SU-DHL-6 (cell line): ENCODE measurements at regions not wholly inside any gene's neighbourhood (a gene's known extent, or its start where the extent isn't known, plus 50 kb on each side); places are given as distances from the start of the nearest gene placed in this dataset.

ENCODE experiments used
- H2AFZ ChIP-seq: fragments of 200-600 bp; sonication (generic); 2 replicates; pipeline ENCODE4 v1.6.1; 2014; ENCODE audit warnings: low read depth, mild to moderate bottlenecking, moderate library complexity, mixed read lengths, antibody characterized with exemption, low read length; ENCODE audit not compliant: severe bottlenecking
- H3F3A ChIP-seq: fragments of 200-600 bp; shearing (Covaris generic); 2 replicates; pipeline ENCODE4 v1.6.0; 2016; ENCODE audit warnings: antibody characterized with exemption, mild to moderate bottlenecking; ENCODE audit not compliant: insufficient read depth
- H3K27ac ChIP-seq: fragments of 200-600 bp; sonication (generic); 2 replicates; pipeline ENCODE4 v1.5.1; 2016; ENCODE audit warnings: low read depth, mild to moderate bottlenecking, low read length, moderate library complexity, mixed read lengths
- H3K27me3 ChIP-seq: fragments of 200-600 bp; sonication (generic), shearing (Covaris generic); 2 replicates; pipeline ENCODE4 v1.6.0; 2014; ENCODE audit warnings: mild to moderate bottlenecking, low read length
- H3K36me3 ChIP-seq: fragments of 200-600 bp; sonication (generic); 2 replicates; pipeline ENCODE4 v1.6.1; 2014; ENCODE audit warnings: mild to moderate bottlenecking, low read length, mixed read lengths
- H3K4me2 ChIP-seq: fragments of 300-600, 200-600 bp; shearing (Covaris generic), sonication (generic); 2 replicates; pipeline ENCODE4 v1.6.0; 2014; ENCODE audit warnings: low read length, low read depth, mild to moderate bottlenecking; ENCODE audit not compliant: poor library complexity, severe bottlenecking
- H3K4me3 ChIP-seq: fragments of 200-600 bp; sonication (generic); 2 replicates; pipeline ENCODE4 v1.5.1; 2014; ENCODE audit warnings: antibody characterized with exemption, low read length, mild to moderate bottlenecking, mixed read lengths; ENCODE audit not compliant: insufficient read depth, poor library complexity, severe bottlenecking
- H3K79me2 ChIP-seq: fragments of 200-600 bp; sonication (generic); 2 replicates; pipeline ENCODE4 v1.6.1; 2014; ENCODE audit warnings: mild to moderate bottlenecking, low read length, moderate library complexity; ENCODE audit not compliant: insufficient read depth
- H3K9ac ChIP-seq: fragments of 200-600 bp; sonication (generic); 2 replicates; pipeline ENCODE4 v1.7.0; 2014; ENCODE audit warnings: mild to moderate bottlenecking, low read length
- H3K9me2 ChIP-seq: fragments of 200-600 bp; sonication (generic); replicated peaks from 2 replicates; pipeline ENCODE4 v1.6.1; 2014; ENCODE audit warnings: low read length; ENCODE audit not compliant: insufficient read depth
- H3K9me3 ChIP-seq: fragments of 200-600 bp; sonication (generic); 2 replicates; pipeline ENCODE4 v1.6.1; 2014; ENCODE audit warnings: low read length, mixed read lengths; ENCODE audit not compliant: insufficient read depth
- H4K20me1 ChIP-seq: fragments of 200-600 bp; sonication (generic); 2 replicates; pipeline ENCODE4 v1.6.1; 2014; ENCODE audit warnings: low read depth, mild to moderate bottlenecking, antibody characterized with exemption, low read length, moderate library complexity, mixed read lengths
- CTCF ChIP-seq: fragments of 200-600 bp; sonication (generic); IDR thresholded peaks from one replicate; pipeline ENCODE4 v1.5.1; 2017; ENCODE audit warnings: antibody characterized with exemption, mild to moderate bottlenecking, low read length, moderate library complexity; ENCODE audit not compliant: insufficient read depth, poor library complexity, severe bottlenecking
- EZH2phosphoT487 ChIP-seq: fragments of 200-600 bp; sonication (generic), shearing (Covaris generic); conservative IDR thresholded peaks from 2 replicates; pipeline ENCODE4 v1.6.1; 2018; ENCODE audit warnings: mild to moderate bottlenecking, antibody characterized with exemption, low read length, moderate library complexity, mixed read lengths

DNA sequence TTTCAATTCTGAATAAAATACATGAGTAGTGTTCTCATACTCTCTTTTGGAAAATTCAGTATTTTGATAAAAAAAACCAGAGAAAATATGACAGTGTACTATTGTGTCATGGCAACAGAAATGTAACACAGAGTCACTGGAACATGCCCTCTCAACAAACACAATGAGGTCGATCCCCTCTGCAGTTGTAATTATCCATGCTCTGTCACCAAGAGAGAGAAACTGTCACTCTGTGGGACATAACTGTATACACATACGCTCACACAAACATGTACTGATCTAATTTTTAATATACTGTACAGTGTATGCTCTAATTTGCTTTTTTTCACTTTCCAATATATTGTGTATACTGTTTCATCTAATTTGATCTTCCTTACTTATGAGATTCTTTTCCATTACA is 1136.8 kb upstream of the TENM3 start:
- H2AFZ ChIP-seq = no peak overlapping the region
- no peaks in the 10 kb centered on the region for H4K20me1 ChIP-seq
- no peaks in the 10 kb centered on the region for H3K9me3 ChIP-seq
- no peak overlapping the region for H3K9ac ChIP-seq
- no peak overlapping the region for H3K27ac ChIP-seq
- H3K4me2 ChIP-seq = no peak overlapping the region
- no peaks in the 10 kb centered on the region for H3K36me3 ChIP-seq
- no peaks in the 10 kb centered on the region for H3K9me2 ChIP-seq
- no peak overlapping the region for H3K4me3 ChIP-seq
- TF ChIP-seq EZH2phosphoT487 = no peak
- TF ChIP-seq CTCF = no peak
- no peaks in the 10 kb centered on the region for H3K27me3 ChIP-seq
- H3F3A ChIP-seq = no peaks in the 10 kb centered on the region
- no peaks in the 10 kb centered on the region for H3K79me2 ChIP-seq

- TF ChIP-seq EZH2phosphoT487 (no peak), CTCF (no peak)
- no peak overlapping the region for H3K27ac ChIP-seq
These were observed 1135.0 kb upstream of the TENM3 start for GRCh38 chr4:181108237-181108636.

GRCh38 chr4:181119186-181119585 is 1124.0 kb upstream of the TENM3 start:
- H3K9ac ChIP-seq = no peak overlapping the region
- no peaks in the 10 kb centered on the region for H3K27me3 ChIP-seq
- TF ChIP-seq CTCF (no peak), EZH2phosphoT487 (no peak)
- H4K20me1 ChIP-seq = no peaks in the 10 kb centered on the region
- no peak overlapping the region for H2AFZ ChIP-seq
- H3F3A ChIP-seq = no peaks in the 10 kb centered on the region
- H3K36me3 ChIP-seq = no peaks in the 10 kb centered on the region
- H3K9me2 ChIP-seq = no peaks in the 10 kb centered on the region
- no peak overlapping the region for H3K4me3 ChIP-seq
- H3K4me2 ChIP-seq = no peak overlapping the region
- no peak overlapping the region for H3K27ac ChIP-seq
- H3K79me2 ChIP-seq = no peaks in the 10 kb centered on the region
- H3K9me3 ChIP-seq = no peaks in the 10 kb centered on the region

More at GRCh38 chr4:181108237-181108636, 1135.0 kb upstream of the TENM3 start:
- Histone ChIP-seq H3K4me3 (no peak overlapping the region), H4K20me1 (no peaks in the 10 kb centered on the region), H3K9me3 (no peaks in the 10 kb centered on the region), H3K79me2 (no peaks in the 10 kb centered on the region), H3K9ac (no peak overlapping the region), H2AFZ (no peak overlapping the region), H3K27me3 (no peaks in the 10 kb centered on the region), H3F3A (no peaks in the 10 kb centered on the region), H3K9me2 (no peaks in the 10 kb centered on the region), H3K36me3 (no peaks in the 10 kb centered on the region), H3K4me2 (no peak overlapping the region)
